Calu3 (cell line): ENCODE measurements at regions not wholly inside any gene's neighbourhood (a gene's known extent, or its start where the extent isn't known, plus 50 kb on each side); places are given as distances from the start of the nearest gene placed in this dataset.

ENCODE experiments used
- BruUV-seq: library from RNA; stranded (reverse); fragments of 400-500 nt; replicated peaks from 2 replicates; lab custom pipeline; 2021; lab: Mats Ljungman, UMichigan
- CTCF ChIA-PET: fragments of 300-600 bp; sonication (Branson Sonifier 250); formaldehyde crosslinking; loops from one replicate; lab custom pipeline; 2022; ENCODE audit warnings: antibody characterized with exemption; lab: Charles Lee
- DNase-seq: peaks from one replicate; pipeline ENCODE4 v3.0.0; 2022
- H3K27ac Mint-ChIP-seq: one replicate; pipeline ENCODE4 v1.8.0; 2022; ENCODE audit warnings: mixed read lengths; ENCODE audit not compliant: unreplicated experiment
- H3K27me3 Mint-ChIP-seq: one replicate; pipeline ENCODE4 v1.8.0; 2022; ENCODE audit warnings: mixed read lengths; ENCODE audit not compliant: unreplicated experiment
- H3K36me3 Mint-ChIP-seq: one replicate; pipeline ENCODE4 v1.8.0; 2022; ENCODE audit warnings: mild to moderate bottlenecking, moderate library complexity, mixed read lengths; ENCODE audit not compliant: insufficient read depth, unreplicated experiment
- H3K4me1 Mint-ChIP-seq: one replicate; pipeline ENCODE4 v1.8.0; 2022; ENCODE audit warnings: mild to moderate bottlenecking, low read depth, mixed read lengths; ENCODE audit not compliant: unreplicated experiment
- H3K4me3 Mint-ChIP-seq: one replicate; pipeline ENCODE4 v1.8.0; 2022; ENCODE audit warnings: mild to moderate bottlenecking, low read depth, moderate library complexity, mixed read lengths; ENCODE audit not compliant: unreplicated experiment
- H3K9me3 Mint-ChIP-seq: one replicate; pipeline ENCODE4 v1.8.0; 2022; ENCODE audit warnings: low read depth, mixed read lengths; ENCODE audit not compliant: unreplicated experiment
- intact Hi-C: fragments of 100-400 bp; cut with micrococcal nuclease; formaldehyde crosslinking; loops from one replicate; pipeline ENCODE4 v1.10.0; 2022; ENCODE audit not compliant: unreplicated experiment
- TF ChIP-seq, protein P1 (sequence below): fragments of 200-600 bp; IDR thresholded peaks from one replicate; pipeline ENCODE4 v1.8.0; 2022; ENCODE audit warnings: antibody characterized with exemption; ENCODE audit not compliant: unreplicated experiment

GRCh38 chr5:143559586-143560109 lies 156.2 kb upstream of the NR3C1 start:
- Mint-ChIP-seq H3K27me3 (no peaks in the 10 kb centered on the region), H3K36me3 (no peaks in the 10 kb centered on the region), H3K27ac (no peak overlapping the region), H3K4me3 (no peak overlapping the region), H3K4me1 (peaks cover 34% of the 10 kb centered on the region), H3K9me3 (no peaks in the 10 kb centered on the region)
- BruUV-seq = no TSS peak
- intact Hi-C loops = no loop called here
- TF ChIP-seq, protein P1, sequence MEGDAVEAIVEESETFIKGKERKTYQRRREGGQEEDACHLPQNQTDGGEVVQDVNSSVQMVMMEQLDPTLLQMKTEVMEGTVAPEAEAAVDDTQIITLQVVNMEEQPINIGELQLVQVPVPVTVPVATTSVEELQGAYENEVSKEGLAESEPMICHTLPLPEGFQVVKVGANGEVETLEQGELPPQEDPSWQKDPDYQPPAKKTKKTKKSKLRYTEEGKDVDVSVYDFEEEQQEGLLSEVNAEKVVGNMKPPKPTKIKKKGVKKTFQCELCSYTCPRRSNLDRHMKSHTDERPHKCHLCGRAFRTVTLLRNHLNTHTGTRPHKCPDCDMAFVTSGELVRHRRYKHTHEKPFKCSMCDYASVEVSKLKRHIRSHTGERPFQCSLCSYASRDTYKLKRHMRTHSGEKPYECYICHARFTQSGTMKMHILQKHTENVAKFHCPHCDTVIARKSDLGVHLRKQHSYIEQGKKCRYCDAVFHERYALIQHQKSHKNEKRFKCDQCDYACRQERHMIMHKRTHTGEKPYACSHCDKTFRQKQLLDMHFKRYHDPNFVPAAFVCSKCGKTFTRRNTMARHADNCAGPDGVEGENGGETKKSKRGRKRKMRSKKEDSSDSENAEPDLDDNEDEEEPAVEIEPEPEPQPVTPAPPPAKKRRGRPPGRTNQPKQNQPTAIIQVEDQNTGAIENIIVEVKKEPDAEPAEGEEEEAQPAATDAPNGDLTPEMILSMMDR = no peak
- DNase-seq = no peak
- CTCF ChIA-PET = interaction anchor here (1.0 kb wide), 1 partner anchor 124 kb away, joined by 5 read pairs; no protein-coding TSS in a partner anchor

DNA sequence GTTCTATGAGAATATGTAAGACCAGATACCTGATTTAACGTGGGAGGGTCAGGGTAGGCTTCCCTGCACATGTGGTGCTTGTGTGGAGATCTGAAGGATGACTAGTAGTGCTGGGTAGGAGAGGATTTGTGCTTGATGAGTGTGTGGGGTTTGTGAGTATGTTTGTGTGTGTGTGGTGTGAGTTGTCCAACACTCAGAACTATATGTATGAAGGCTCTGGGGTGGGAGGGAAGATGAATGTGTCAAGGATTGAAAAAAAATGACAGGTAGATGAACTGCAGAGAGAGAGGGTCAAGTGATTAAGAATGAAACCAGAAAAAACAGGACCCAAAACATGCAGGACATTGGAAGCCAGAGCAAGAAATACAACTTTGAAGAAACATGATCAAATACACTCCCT lies 154.6 kb upstream of the NR3C1 start:
- Mint-ChIP-seq H3K4me1 (peaks cover 34% of the 10 kb centered on the region), H3K27me3 (no peaks in the 10 kb centered on the region), H3K4me3 (no peak overlapping the region), H3K9me3 (no peaks in the 10 kb centered on the region), H3K27ac (no peak overlapping the region), H3K36me3 (no peaks in the 10 kb centered on the region)
- intact Hi-C loops = no loop called here
- CTCF ChIA-PET = interaction anchor here (0.7 kb wide), 1 partner anchor 36 kb away, joined by 3 read pairs; no protein-coding TSS in a partner anchor
- BruUV-seq = no TSS peak
- no peak for DNase-seq
- TF ChIP-seq, protein P1 = no peak

DNA sequence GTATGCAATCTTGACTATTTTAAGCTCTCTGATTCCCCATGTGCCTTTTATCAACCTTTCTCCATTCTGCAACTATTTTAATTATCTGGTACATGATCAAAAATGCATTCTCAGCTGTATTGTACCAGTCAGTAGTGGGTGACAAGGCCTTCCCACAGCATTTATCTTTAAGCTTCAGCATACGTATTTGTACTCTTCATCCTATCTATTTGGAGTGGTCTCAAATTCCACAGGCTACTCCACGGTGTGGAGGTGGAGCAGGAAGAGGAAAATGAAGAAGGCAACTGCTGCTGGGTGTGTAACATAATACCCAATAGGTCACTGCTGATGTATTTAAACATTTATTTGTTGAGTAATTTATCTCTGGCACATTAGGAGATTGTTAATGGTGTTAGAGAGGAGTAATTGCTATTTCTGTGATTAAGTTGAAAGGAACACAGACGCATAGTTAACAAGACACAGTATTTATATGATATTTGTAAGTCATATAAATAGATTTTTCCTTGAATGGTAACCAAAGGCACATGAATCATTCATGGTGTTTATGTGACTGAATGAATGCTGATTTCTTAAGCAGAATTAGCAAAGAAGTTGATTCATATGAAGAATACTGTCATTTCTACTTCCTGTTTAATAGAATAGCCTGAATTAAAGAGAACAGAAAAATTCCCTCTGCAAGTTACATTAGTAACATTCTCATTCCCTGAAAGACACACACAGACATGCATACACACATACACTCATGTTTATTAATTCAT lies 153.8 kb upstream of the NR3C1 start:
- no peak for DNase-seq
- no peaks in the 10 kb centered on the region for H3K9me3 Mint-ChIP-seq
- TF ChIP-seq, protein P1 = no peak
- no peak overlapping the region for H3K27ac Mint-ChIP-seq
- no TSS peak for BruUV-seq
- no peaks in the 10 kb centered on the region for H3K36me3 Mint-ChIP-seq
- intact Hi-C loops = no loop called here
- CTCF ChIA-PET = no interaction called here
- peaks cover 34% of the 10 kb centered on the region for H3K4me1 Mint-ChIP-seq
- no peak overlapping the region for H3K4me3 Mint-ChIP-seq
- no peaks in the 10 kb centered on the region for H3K27me3 Mint-ChIP-seq

GRCh38 chr5:143554918-143555477 lies 151.5 kb upstream of the NR3C1 start:
- CTCF ChIA-PET = no interaction called here
- Mint-ChIP-seq H3K36me3 (no peaks in the 10 kb centered on the region), H3K27ac (no peak overlapping the region), H3K27me3 (no peaks in the 10 kb centered on the region), H3K4me3 (no peak overlapping the region), H3K9me3 (no peaks in the 10 kb centered on the region), H3K4me1 (peaks cover 26% of the 10 kb centered on the region)
- BruUV-seq = no TSS peak
- TF ChIP-seq, protein P1 = no peak
- intact Hi-C loops = no loop called here
- DNase-seq = no peak
